Fibroblast of mammary gland (primary cell): ENCODE measurements at regions not wholly inside any gene's neighbourhood (a gene's known extent, or its start where the extent isn't known, plus 50 kb on each side); places are given as distances from the start of the nearest gene placed in this dataset.
A peak's percentile ranks its signal among the peaks of the same experiment; 100 is the strongest.

ENCODE experiments used
- DNase-seq: peaks from one replicate; pipeline ENCODE4 v3.0.0-alpha.2; 2010; ENCODE audit warnings: low read depth
- H3K4me3 ChIP-seq: 2 replicates; pipeline ENCODE4 v1.5.1; 2011; ENCODE audit warnings: low read depth, mild to moderate bottlenecking, low read length, moderate library complexity; ENCODE audit not compliant: control insufficient read depth
- TF ChIP-seq, protein P1 (sequence below): conservative IDR thresholded peaks from 2 replicates; pipeline ENCODE4 v1.5.1; 2011; ENCODE audit warnings: low read depth, low read length, inconsistent platforms; ENCODE audit not compliant: control insufficient read depth, insufficient read depth

DNA sequence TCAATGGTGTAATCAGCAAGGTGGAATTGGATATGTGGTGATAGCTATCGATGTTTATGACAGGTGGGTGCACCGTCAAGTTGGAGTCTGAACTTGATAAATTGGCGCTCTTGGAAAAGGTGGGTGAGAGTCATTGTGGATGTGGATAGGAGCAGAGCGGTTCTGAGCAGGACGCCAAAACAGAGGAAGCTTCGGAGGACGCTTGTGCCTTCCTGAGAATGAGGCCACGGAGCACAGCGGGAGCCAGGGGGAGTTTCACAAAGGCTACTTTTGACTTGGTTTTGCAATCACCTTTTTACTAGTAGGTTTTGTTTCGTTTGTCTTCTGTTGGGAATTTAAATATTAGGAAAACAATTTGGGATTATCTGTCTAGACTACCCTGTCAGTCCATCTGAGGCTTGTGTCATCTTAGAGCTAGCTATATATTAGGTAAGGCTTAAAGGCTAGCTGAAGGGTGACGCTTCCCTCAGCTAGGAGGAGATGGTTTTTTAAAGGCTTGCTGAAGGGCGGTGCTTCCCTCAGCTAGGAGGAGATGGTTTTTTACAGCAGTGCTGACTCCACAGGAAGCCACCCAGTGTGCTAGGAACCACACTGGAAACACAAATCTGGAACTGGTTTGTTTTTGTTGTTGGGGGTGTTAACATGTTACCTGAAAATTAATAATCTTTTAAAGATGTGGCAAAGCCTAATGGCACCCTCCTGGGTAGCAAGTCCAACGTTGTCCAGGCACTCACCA, 142.4 kb upstream of the IRX4 start:
- no peak overlapping the region for H3K4me3 ChIP-seq
- TF ChIP-seq, protein P1, sequence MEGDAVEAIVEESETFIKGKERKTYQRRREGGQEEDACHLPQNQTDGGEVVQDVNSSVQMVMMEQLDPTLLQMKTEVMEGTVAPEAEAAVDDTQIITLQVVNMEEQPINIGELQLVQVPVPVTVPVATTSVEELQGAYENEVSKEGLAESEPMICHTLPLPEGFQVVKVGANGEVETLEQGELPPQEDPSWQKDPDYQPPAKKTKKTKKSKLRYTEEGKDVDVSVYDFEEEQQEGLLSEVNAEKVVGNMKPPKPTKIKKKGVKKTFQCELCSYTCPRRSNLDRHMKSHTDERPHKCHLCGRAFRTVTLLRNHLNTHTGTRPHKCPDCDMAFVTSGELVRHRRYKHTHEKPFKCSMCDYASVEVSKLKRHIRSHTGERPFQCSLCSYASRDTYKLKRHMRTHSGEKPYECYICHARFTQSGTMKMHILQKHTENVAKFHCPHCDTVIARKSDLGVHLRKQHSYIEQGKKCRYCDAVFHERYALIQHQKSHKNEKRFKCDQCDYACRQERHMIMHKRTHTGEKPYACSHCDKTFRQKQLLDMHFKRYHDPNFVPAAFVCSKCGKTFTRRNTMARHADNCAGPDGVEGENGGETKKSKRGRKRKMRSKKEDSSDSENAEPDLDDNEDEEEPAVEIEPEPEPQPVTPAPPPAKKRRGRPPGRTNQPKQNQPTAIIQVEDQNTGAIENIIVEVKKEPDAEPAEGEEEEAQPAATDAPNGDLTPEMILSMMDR: no peak
- peak; percentile 31 for DNase-seq

DNA sequence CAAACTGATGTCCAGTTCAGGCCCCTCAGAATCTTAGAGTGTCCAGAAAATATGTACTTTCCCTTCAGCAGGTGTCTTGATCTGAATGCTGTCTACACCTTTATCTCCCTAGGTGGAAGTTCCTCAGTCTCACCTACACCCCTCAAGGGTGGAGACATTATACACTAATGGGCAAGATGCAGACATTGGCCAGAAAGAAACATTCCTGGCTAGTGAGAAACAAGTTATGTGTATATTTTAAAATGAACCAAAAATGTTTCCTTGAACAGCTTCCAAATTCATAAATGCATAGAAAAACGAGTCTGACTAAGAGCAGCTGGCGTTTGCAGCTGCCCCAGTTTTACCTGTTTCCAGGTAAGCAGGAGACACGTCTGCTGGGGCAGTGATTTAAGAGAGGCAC, 140.5 kb upstream of the IRX4 start:
- no peak overlapping the region for H3K4me3 ChIP-seq
- DNase-seq: no peak
- TF ChIP-seq, protein P1: no peak

- no peak overlapping the region for H3K4me3 ChIP-seq
- TF ChIP-seq, protein P1: no peak
- no peak for DNase-seq
Measured at GRCh38 chr5:2022436-2022835, 139.7 kb upstream of the IRX4 start.

GRCh38 chr5:2021484-2022176, 138.9 kb upstream of the IRX4 start:
- DNase-seq: no peak
- TF ChIP-seq, protein P1: no peak
- H3K4me3 ChIP-seq: no peak overlapping the region

DNA sequence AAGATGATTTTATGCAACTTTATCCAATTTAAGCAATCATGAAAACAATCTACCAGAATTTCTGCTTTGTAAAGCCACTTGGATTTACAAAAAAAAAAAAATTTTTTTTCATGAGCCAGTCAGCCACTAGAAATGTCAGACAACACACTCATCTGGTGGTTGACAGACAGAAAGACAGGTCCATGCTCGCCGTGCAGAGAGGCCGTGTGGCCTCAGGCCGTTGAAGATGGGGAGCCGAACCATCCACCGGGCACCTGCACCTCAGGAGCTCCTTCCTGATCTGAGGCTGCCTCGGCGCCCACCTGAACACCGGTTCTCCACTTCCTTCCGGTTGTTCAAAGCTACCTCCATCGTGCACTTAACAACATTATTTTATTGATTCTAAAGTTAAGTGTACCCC, 138.0 kb upstream of the IRX4 start:
- no peak overlapping the region for H3K4me3 ChIP-seq
- TF ChIP-seq, protein P1: no peak
- no peak for DNase-seq

- no peak for DNase-seq
- no peak overlapping the region for H3K4me3 ChIP-seq
- TF ChIP-seq, protein P1: no peak
Measured at GRCh38 chr5:2019716-2020115, 137.0 kb upstream of the IRX4 start.
